OCI-LY7 (cell line): ENCODE measurements at regions not wholly inside any gene's neighbourhood (a gene's known extent, or its start where the extent isn't known, plus 50 kb on each side); places are given as distances from the start of the nearest gene placed in this dataset.

Experiments
- CTCF ChIP-seq: fragments of 200-600 bp; sonication (generic); conservative IDR thresholded peaks from 2 replicates; pipeline ENCODE4 v1.5.1; 2014; ENCODE audit warnings: mild to moderate bottlenecking, antibody characterized with exemption, low read length, moderate library complexity, mixed read lengths
- EZH2phosphoT487 ChIP-seq: fragments of 200-600 bp; sonication (generic); IDR thresholded peaks from 2 replicates; pipeline ENCODE4 v1.6.1; 2018; ENCODE audit warnings: low read depth, borderline replicate concordance, mild to moderate bottlenecking, mixed run types, antibody characterized with exemption, low read length, moderate library complexity, mixed read lengths

DNA sequence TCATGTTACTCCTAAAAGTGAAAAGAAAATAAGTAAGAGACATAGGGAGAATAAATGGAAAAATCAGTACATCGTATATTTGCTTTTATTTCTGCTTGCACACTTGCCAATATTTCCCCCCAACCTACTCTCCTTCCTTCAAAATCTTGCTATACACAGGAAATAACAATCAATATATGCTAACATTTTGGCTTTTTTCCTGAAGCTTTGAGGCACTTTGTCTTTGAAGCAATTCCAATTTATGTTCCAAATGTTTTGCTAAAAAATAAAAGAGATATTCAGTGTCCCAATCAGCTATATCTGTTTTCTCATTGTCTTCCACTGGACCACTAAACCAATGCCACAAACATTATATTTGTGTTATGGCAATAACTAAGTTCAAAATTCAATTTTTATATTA, 184.0 kb upstream of the NEGR1 start:
- no peak for TF ChIP-seq CTCF
- no peak for TF ChIP-seq EZH2phosphoT487
